Cardiac fibroblast (primary cell): ENCODE measurements at regions not wholly inside any gene's neighbourhood (a gene's known extent, or its start where the extent isn't known, plus 50 kb on each side); places are given as distances from the start of the nearest gene placed in this dataset.

Experiments used
- DNase-seq, 2 donors: peaks; one replicate each; pipeline versions ENCODE4 v3.0.0 to v3.0.0-alpha.2; 2010; ENCODE audit warnings: low read depth in 2 of 2
- H3K4me3 ChIP-seq, 2 donors: replicated peaks in 1 of 2; 1 replicate in 1 of 2; 2 replicates in 1 of 2; pipeline ENCODE4 v1.5.1; 2011; ENCODE audit warnings: low read depth in 2 of 2, low read length in 2 of 2, mild to moderate bottlenecking in 2 of 2, moderate library complexity in 1 of 2
- CTCF ChIP-seq: IDR thresholded peaks from one replicate; pipeline ENCODE4 v1.5.1; 2011; ENCODE audit warnings: low read depth, mild to moderate bottlenecking, low read length, inconsistent platforms

- H3K4me3 ChIP-seq = no peak overlapping the region
- DNase-seq = no peak
- no peak for TF ChIP-seq CTCF
Measured at GRCh38 chr5:2196989-2197619, 314.4 kb upstream of the IRX4 start.

- DNase-seq = no peak
- TF ChIP-seq CTCF = no peak
- no peak overlapping the region for H3K4me3 ChIP-seq
Measured at GRCh38 chr5:2196416-2196815, 313.7 kb upstream of the IRX4 start.

GRCh38 chr5:2194949-2195348 lies 312.2 kb upstream of the IRX4 start:
- H3K4me3 ChIP-seq = no peak overlapping the region
- no peak for DNase-seq
- no peak for TF ChIP-seq CTCF

- no peak overlapping the region for H3K4me3 ChIP-seq
- TF ChIP-seq CTCF = no peak
- DNase-seq = no peak
Measured at GRCh38 chr5:2194236-2194555, 311.5 kb upstream of the IRX4 start.

- no peak for TF ChIP-seq CTCF
- H3K4me3 ChIP-seq = no peak overlapping the region
- DNase-seq = no peak
Measured at GRCh38 chr5:2193542-2194235, 311.0 kb upstream of the IRX4 start.

- TF ChIP-seq CTCF = no peak
- no peak overlapping the region for H3K4me3 ChIP-seq
- no peak for DNase-seq
Measured at GRCh38 chr5:2193142-2193541, 310.4 kb upstream of the IRX4 start.

GRCh38 chr5:2192496-2192895 lies 309.8 kb upstream of the IRX4 start:
- DNase-seq = no peak
- no peak for TF ChIP-seq CTCF
- H3K4me3 ChIP-seq = no peak overlapping the region
